EL (cell line): ENCODE measurements at regions not wholly inside any gene's neighbourhood (a gene's known extent, or its start where the extent isn't known, plus 50 kb on each side); places are given as distances from the start of the nearest gene placed in this dataset.

Source experiments
- DNase-seq: peaks from one replicate; pipeline ENCODE4 v3.0.0-alpha.2; 2016

- DNase-seq = no peak
These were observed 70.7 kb downstream of the RBFOX3 start for GRCh38 chr17:79539944-79540705.

- DNase-seq = no peak
These were observed 72.6 kb downstream of the RBFOX3 start for GRCh38 chr17:79538291-79538690.

GRCh38 chr17:79537686-79538085, 73.2 kb downstream of the RBFOX3 start:
- no peak for DNase-seq

GRCh38 chr17:79537061-79537460, 73.8 kb downstream of the RBFOX3 start:
- DNase-seq = no peak

- DNase-seq = no peak
These were observed 74.5 kb downstream of the RBFOX3 start for GRCh38 chr17:79536212-79536840.

GRCh38 chr17:79535728-79536025, 75.2 kb downstream of the RBFOX3 start:
- no peak for DNase-seq

GRCh38 chr17:79534851-79535727, 75.8 kb downstream of the RBFOX3 start:
- no peak for DNase-seq

- DNase-seq = no peak
These were observed 76.7 kb downstream of the RBFOX3 start for GRCh38 chr17:79534111-79534510.

GRCh38 chr17:79533116-79533515, 77.7 kb downstream of the RBFOX3 start:
- DNase-seq = no peak

GRCh38 chr17:79532107-79532790, 78.6 kb downstream of the RBFOX3 start:
- DNase-seq = no peak

GRCh38 chr17:79531191-79532095, 79.4 kb downstream of the RBFOX3 start:
- DNase-seq = no peak

GRCh38 chr17:79530361-79531105, 80.3 kb downstream of the RBFOX3 start:
- DNase-seq = no peak

- DNase-seq = no peak
These were observed 81.2 kb downstream of the RBFOX3 start for GRCh38 chr17:79529661-79530081.

- no peak for DNase-seq
These were observed 82.2 kb downstream of the RBFOX3 start for GRCh38 chr17:79528592-79529125.

GRCh38 chr17:79527306-79527705, 83.5 kb downstream of the RBFOX3 start:
- DNase-seq = no peak

GRCh38 chr17:79525793-79526677, 84.8 kb downstream of the RBFOX3 start:
- DNase-seq = no peak

GRCh38 chr17:79524213-79525187, 86.4 kb downstream of the RBFOX3 start:
- DNase-seq = no peak

GRCh38 chr17:79522414-79522813, 88.4 kb downstream of the RBFOX3 start:
- no peak for DNase-seq

GRCh38 chr17:79521225-79521624, 89.6 kb downstream of the RBFOX3 start:
- DNase-seq = no peak
